ENCODE measurements at regions not wholly inside any gene's neighbourhood (a gene's known extent, or its start where the extent isn't known, plus 50 kb on each side); places are given as distances from the start of the nearest gene placed in this dataset.

- TF ChIP-seq CTCF (IDR thresholded peaks at IDR 0.05) (no peak), POLR2A (IDR thresholded peaks at IDR 0.05) (no peak), POLR2AphosphoS5 (IDR thresholded peaks at IDR 0.05) (no peak)
These were observed 110.2 kb upstream of the PHF14 start for GRCh38 chr7:10863476-10863875.

Measured in upper lobe of left lung (tissue), 4 donors.